ENCODE measurements at regions not wholly inside any gene's neighbourhood (a gene's known extent, or its start where the extent isn't known, plus 50 kb on each side); places are given as distances from the start of the nearest gene placed in this dataset.

DNA sequence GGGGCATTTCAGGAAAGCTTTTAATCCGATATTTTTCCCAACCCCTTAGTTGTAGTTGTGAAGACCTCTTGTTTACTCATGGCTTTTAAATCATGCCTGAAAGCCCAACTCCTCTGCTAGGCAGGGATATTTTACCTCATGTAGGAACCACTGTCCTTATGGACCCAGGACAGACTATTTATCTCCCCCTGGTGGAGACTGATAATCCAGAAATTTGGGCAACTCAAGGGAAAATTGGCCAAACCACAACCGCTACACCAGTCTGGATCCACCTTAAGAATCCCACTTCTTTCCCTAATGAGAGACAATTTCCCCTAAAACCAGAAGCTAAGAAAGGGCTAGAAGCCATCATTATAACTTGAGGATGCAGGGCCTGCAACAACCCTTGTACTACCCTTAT, 248.1 kb upstream of the STAC start:
- 92 to 100% methylated on average over 1 to 2 of the region's 2 CpGs for WGBS, 2 donors (ENCODE audit: low coverage in 1 of 2)
- no peaks in the 10 kb centered on the region for H3K27me3 ChIP-seq
- intact Hi-C loops (cut with DNase I; ENCODE audit: low total_unique reads): no loop called here
- no peaks in the 10 kb centered on the region for H3K36me3 ChIP-seq
- no peak overlapping the region for H3K4me3 ChIP-seq
- TF ChIP-seq POLR2AphosphoS5 (IDR thresholded peaks at IDR 0.05): no peak
- no peak for TF ChIP-seq EP300 (IDR thresholded peaks at IDR 0.05; ENCODE audit: low read depth)
- no peak for TF ChIP-seq POLR2A (IDR thresholded peaks at IDR 0.05)
- TF ChIP-seq, protein P1, sequence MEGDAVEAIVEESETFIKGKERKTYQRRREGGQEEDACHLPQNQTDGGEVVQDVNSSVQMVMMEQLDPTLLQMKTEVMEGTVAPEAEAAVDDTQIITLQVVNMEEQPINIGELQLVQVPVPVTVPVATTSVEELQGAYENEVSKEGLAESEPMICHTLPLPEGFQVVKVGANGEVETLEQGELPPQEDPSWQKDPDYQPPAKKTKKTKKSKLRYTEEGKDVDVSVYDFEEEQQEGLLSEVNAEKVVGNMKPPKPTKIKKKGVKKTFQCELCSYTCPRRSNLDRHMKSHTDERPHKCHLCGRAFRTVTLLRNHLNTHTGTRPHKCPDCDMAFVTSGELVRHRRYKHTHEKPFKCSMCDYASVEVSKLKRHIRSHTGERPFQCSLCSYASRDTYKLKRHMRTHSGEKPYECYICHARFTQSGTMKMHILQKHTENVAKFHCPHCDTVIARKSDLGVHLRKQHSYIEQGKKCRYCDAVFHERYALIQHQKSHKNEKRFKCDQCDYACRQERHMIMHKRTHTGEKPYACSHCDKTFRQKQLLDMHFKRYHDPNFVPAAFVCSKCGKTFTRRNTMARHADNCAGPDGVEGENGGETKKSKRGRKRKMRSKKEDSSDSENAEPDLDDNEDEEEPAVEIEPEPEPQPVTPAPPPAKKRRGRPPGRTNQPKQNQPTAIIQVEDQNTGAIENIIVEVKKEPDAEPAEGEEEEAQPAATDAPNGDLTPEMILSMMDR (IDR thresholded peaks at IDR 0.05): no peak
- no peak overlapping the region for H3K27ac ChIP-seq
- DNase-seq: no peak
- no peaks in the 10 kb centered on the region for H3K4me1 ChIP-seq
- H3K9me3 ChIP-seq: no peaks in the 10 kb centered on the region
- in situ Hi-C loops (cut with MboI; ENCODE audit: low pct_ligation_motif_present in 1 of 4, low pct_unique_long_range_greater_than_20kb in 1 of 4, low sequenced_read_pairs in 3 of 4): loop anchor here in 1 of 4 donors (25.0 kb wide), 1 partner anchor 205 kb away; no protein-coding TSS in a partner anchor

DNA sequence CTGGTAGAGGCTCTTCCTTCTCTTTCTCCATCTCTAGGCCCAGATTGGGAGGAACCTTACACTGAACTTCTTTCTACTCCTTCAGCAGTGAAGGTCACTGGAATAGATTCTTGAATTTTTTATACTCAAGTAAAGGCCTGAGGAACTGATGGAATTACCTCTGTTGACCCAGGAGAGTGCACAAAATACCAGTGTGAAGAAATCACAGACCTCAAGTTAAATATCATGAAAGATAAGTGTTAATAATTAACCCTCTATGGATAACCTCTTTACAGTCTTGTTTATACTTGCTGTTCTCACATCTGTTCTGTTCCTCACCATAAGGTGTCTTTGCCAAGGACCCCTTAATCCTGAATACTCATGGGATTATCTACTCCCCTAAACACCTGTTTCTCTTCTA, 244.4 kb upstream of the STAC start:
- no peak for DNase-seq
- intact Hi-C loops (cut with DNase I; ENCODE audit: low total_unique reads): no loop called here
- no peaks in the 10 kb centered on the region for H3K36me3 ChIP-seq
- H3K4me3 ChIP-seq: no peak overlapping the region
- no peaks in the 10 kb centered on the region for H3K27me3 ChIP-seq
- no peaks in the 10 kb centered on the region for H3K4me1 ChIP-seq
- H3K9me3 ChIP-seq: no peaks in the 10 kb centered on the region
- TF ChIP-seq POLR2A (IDR thresholded peaks at IDR 0.05) (no peak), POLR2AphosphoS5 (IDR thresholded peaks at IDR 0.05) (no peak), EP300 (IDR thresholded peaks at IDR 0.05; ENCODE audit: low read depth) (no peak)
- TF ChIP-seq, protein P1 (IDR thresholded peaks at IDR 0.05): no peak
- in situ Hi-C loops (cut with MboI; ENCODE audit: low pct_ligation_motif_present in 1 of 4, low pct_unique_long_range_greater_than_20kb in 1 of 4, low sequenced_read_pairs in 3 of 4): loop anchor here in 1 of 4 donors (25.0 kb wide), 1 partner anchor 201 kb away; no protein-coding TSS in a partner anchor
- H3K27ac ChIP-seq: no peak overlapping the region

DNA sequence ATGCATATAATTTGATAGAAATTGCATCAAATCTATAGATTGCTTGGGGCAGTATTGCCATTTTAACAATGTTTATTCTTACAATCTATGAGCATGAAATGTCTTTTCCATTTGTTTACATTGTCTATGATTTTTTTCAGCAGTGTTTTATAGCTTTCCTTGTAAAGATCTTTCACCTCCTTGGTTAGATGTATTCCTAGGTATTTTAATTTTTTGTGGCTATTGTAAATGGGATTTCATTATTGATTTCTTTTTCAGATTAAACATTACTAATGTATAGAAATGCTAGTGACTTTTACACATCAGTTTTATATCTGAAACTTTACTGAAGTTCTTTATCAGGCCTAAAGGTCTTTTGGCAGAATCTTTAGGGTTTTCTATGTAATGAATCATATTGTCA, 237.6 kb upstream of the STAC start:
- Histone ChIP-seq H3K4me1 (no peaks in the 10 kb centered on the region), H3K27me3 (no peaks in the 10 kb centered on the region), H3K36me3 (no peaks in the 10 kb centered on the region), H3K9me3 (no peaks in the 10 kb centered on the region), H3K27ac (no peak overlapping the region), H3K4me3 (no peak overlapping the region)
- intact Hi-C loops (cut with DNase I; ENCODE audit: low total_unique reads) (no loop called here), in situ Hi-C loops (cut with MboI; ENCODE audit: low pct_ligation_motif_present in 1 of 4, low pct_unique_long_range_greater_than_20kb in 1 of 4, low sequenced_read_pairs in 3 of 4) (loop anchor here in 1 of 4 donors (25.0 kb wide), 1 partner anchor 195 kb away; no protein-coding TSS in a partner anchor)
- no peak for TF ChIP-seq POLR2A (IDR thresholded peaks at IDR 0.05)
- TF ChIP-seq, protein P1 (IDR thresholded peaks at IDR 0.05): no peak
- TF ChIP-seq EP300 (IDR thresholded peaks at IDR 0.05; ENCODE audit: low read depth): no peak
- no peak for TF ChIP-seq POLR2AphosphoS5 (IDR thresholded peaks at IDR 0.05)
- DNase-seq: no peak

DNA sequence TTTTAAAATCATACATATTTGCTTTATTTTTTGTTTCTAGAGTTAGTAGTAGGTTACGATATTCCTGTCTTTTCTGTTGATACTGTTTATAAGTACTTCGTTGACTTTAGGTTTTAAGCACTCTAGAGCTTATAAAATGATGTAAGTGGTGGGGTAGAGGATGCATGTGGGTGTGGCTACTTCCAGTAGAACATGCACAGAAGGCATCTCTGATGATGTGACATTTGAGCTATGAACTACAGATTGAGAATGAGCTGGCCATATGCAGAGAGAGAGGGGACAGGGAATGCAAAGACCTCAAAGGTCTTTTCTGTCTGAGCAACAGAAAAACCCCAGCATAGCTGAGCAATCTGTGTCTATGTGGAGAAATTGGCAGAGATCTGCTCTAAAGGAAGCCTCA, 233.9 kb upstream of the STAC start:
- TF ChIP-seq POLR2AphosphoS5 (IDR thresholded peaks at IDR 0.05) (no peak), POLR2A (IDR thresholded peaks at IDR 0.05) (no peak), EP300 (IDR thresholded peaks at IDR 0.05; ENCODE audit: low read depth) (no peak)
- TF ChIP-seq, protein P1 (IDR thresholded peaks at IDR 0.05): no peak
- H3K9me3 ChIP-seq: no peaks in the 10 kb centered on the region
- WGBS, 2 donors (ENCODE audit: low coverage in 1 of 2): 46 to 62% methylated on average over 2 of the region's 2 CpGs
- no peaks in the 10 kb centered on the region for H3K4me1 ChIP-seq
- H3K27ac ChIP-seq: no peak overlapping the region
- H3K36me3 ChIP-seq: no peaks in the 10 kb centered on the region
- DNase-seq: no peak
- no peaks in the 10 kb centered on the region for H3K27me3 ChIP-seq
- H3K4me3 ChIP-seq: no peak overlapping the region
- in situ Hi-C loops (cut with MboI; ENCODE audit: low pct_ligation_motif_present in 1 of 4, low pct_unique_long_range_greater_than_20kb in 1 of 4, low sequenced_read_pairs in 3 of 4): loop anchor here in 1 of 4 donors (25.0 kb wide), 1 partner anchor 191 kb away; no protein-coding TSS in a partner anchor
- intact Hi-C loops (cut with DNase I; ENCODE audit: low total_unique reads): no loop called here

All from transverse colon (tissue), 4 donors.